ENCODE measurements at regions not wholly inside any gene's neighbourhood (a gene's known extent, or its start where the extent isn't known, plus 50 kb on each side); places are given as distances from the start of the nearest gene placed in this dataset.

DNA sequence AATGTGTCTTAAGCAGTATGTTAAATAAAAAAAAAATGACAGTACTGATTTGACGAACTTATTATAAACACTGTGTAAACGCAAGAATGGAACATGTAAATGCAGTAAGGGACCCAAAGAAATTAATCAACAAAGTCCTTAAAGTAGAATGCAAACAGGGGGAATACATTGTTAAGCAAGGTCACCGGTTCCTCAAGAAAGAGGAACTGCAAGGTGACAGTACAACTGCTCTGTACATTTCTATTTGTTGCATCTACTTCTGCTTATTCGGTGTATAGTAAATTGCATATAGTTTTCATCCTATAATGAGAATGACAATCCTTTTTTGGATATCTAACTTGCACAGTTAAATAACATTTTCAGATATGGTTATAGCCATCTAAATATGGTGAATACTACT lies 387.0 kb upstream of the SEMA3D start:
- DNase-seq (ENCODE audit: low spot score): no peak

- DNase-seq (ENCODE audit: low spot score): no peak
Measured at GRCh38 chr7:85573346-85573745, 386.5 kb upstream of the SEMA3D start.

GRCh38 chr7:85570898-85571297 lies 384.0 kb upstream of the SEMA3D start:
- DNase-seq (ENCODE audit: low spot score): no peak

DNA sequence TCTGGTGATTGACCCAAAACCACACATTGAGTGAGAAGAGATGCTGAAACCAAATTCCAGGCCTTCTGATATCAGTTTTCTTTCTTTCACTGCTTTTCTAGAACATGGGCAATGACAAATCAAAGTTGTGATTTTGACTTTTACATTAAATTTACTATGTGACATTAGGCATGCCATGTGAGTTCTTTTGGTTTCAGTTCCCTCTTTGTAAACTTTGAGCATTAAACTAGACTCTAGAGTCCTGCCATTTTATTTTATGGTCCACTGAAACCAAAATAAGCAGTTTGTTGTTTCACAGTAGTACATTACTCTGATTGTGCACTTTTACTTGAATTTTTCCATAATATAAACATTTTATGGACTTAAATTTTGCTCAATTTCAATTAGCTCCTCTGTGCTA lies 381.1 kb upstream of the SEMA3D start:
- no peak for DNase-seq (ENCODE audit: low spot score)

- DNase-seq (ENCODE audit: low spot score): no peak
Measured at GRCh38 chr7:85566095-85566794, 379.4 kb upstream of the SEMA3D start.

DNA sequence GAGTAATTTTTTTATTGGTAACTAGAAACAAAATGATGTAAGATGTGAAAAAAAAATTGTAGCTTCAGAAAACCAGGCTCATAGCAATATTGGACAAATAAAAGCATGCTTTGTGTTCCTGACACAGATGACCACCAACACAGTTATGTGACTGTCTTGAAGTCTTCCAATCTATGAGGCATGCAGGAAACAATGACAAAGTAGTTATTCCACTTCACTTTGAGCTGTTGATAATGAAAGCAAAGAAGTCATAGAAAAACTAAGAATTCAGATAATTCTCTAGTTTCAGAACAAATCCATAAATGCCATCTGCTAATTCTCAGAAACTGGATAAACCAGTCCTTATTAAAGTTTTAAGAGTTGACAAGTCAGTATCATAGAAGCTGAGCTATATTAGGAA lies 378.4 kb upstream of the SEMA3D start:
- DNase-seq (ENCODE audit: low spot score): no peak

DNA sequence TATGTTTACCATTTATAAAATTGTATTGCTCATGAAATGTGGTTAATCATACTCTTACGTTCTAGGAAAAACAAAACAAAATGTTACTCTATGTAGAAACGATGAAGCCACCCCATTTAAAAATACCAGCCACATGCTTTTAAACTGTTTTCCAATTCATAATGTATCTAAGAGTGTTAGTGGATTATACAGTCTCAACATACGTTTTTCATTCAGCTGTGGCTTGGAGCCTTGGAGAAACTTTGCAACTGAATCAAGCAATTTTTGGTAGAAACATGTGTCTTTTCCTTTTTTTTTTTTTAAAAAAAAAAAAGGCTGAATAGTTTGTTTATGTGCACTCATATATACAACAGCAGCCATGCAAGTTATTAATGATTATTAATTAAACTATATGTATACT lies 378.0 kb upstream of the SEMA3D start:
- DNase-seq (ENCODE audit: low spot score): no peak

- no peak for DNase-seq (ENCODE audit: low spot score)
Measured at GRCh38 chr7:85561706-85562105, 374.9 kb upstream of the SEMA3D start.

- DNase-seq (ENCODE audit: low spot score): no peak
Measured at GRCh38 chr7:85554236-85555178, 367.7 kb upstream of the SEMA3D start.

DNA sequence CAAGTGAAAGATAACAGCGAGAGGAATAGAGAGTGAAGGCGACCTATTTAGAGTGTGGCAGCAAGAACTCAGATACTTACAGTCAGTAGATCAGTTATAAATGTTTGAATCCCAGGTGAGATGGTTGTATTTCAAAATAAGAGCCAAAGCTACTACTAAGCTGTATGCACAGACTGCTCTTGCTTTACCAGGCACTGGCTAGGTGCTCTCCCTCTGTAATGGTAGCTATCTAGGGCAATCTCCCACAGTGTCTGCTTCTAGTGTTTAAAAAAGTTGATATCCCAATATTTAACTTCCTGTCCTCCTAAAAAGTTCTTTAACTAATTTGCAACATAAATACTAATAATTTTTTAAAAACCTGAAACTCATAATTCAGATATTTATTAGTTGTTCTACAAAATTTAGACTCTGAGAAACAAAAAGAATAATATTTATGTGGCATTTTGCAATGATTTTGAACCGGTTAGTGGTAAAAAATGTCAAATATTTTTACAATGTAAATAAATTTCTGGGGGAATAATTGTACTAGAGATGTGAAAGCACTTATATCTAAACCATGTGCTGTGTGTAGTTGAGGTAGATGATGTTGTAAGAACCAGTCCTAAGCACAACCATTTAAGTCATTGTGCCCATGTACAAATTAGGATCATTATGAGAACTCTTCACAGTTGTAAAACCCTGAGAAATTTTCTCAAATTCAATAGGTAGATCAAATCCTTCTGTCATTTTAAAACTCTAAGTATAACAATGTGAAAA lies 349.3 kb upstream of the SEMA3D start:
- DNase-seq (ENCODE audit: low spot score): no peak

DNA sequence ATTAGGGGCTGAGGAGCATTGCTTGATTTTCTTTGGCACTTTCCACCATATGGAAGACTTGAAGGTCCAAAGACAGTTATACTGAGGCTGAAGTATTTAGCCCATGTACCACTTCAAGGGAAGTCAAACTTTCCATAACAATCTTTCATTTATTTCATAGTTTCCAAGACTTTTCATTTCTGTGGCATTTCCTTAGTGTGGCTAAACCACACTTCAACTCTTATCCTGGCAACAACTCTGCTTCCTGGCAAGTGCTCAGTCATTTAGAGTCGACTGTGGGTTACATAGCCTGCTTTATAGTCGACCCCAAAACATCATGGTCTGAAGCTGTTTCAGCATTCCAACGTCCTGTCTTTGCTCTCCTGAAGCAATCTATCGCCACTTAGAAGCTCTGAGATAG lies 343.0 kb upstream of the SEMA3D start:
- DNase-seq (ENCODE audit: low spot score): no peak

GRCh38 chr7:85529201-85529600 lies 342.3 kb upstream of the SEMA3D start:
- DNase-seq (ENCODE audit: low spot score): no peak

- no peak for DNase-seq (ENCODE audit: low spot score)
Measured at GRCh38 chr7:85528581-85528980, 341.7 kb upstream of the SEMA3D start.

DNA sequence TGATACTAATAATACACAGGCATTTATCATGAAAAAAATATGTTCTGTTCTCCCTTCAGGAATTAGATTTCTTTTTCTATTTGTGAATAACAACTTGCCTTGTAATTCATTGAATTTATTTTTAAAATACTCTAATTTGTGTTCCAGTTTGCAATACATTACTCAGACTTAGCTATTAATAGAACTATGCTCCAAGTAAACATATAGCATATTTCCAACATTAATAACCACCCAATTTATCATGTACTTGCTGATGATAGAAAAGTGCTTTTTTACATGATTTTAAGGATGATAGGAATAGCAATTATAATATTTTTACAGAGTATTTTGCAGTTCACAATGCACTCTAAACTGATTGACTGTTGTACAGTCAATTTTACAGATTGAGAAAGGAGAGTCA lies 338.8 kb upstream of the SEMA3D start:
- DNase-seq (ENCODE audit: low spot score): no peak

- no peak for DNase-seq (ENCODE audit: low spot score)
Measured at GRCh38 chr7:85522070-85522469, 335.2 kb upstream of the SEMA3D start.

DNA sequence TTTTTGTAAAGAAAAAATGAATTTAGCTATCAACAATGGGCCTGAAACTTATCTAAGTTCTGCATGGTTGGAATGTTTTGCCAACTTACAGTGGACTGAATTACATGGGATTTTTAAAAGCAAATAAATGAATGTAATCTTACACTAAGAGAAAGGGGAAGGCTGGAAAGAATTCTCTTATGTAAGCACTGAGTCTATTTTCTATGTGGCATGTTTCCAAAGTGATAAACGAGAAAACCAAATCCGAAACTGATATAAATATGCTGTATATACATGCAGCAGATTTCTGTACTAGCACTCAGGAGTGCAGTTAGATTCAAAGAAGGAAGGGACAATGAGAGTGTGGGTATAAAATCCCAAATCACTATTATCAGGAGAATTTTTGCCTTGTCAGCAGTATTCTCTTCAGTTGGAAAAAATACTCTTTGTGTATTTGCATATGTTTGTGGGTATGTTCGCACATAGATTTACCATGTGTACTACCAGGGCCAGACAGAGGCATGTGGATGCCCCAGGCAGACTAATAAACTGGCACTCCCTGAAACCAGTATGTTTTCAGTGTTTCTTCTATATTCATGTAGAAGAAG lies 334.3 kb upstream of the SEMA3D start:
- DNase-seq (ENCODE audit: low spot score): no peak

- no peak for DNase-seq (ENCODE audit: low spot score)
Measured at GRCh38 chr7:85520175-85520574, 333.3 kb upstream of the SEMA3D start.

DNA sequence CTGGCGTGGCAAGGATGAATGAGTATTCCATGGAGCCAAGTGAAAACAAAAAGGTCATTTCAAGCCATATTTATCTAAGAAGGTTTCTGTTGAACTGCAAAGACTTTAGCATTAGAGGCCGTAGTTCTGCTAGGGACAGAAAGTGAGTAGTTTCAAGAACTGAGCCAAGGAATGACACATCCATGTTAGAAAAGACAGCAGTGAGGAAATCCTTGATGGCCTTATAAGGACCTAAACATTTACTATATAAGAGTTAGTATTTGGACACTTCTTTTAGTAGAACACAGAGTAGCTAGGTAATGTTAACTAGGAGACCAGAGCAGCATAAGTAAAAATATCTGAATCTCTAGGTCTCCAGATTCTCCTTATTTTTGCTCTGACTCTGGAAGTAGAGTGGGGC lies 329.8 kb upstream of the SEMA3D start:
- no peak for DNase-seq (ENCODE audit: low spot score)

- no peak for DNase-seq (ENCODE audit: low spot score)
Measured at GRCh38 chr7:85512790-85513189, 325.9 kb upstream of the SEMA3D start.

GRCh38 chr7:85510287-85510686 lies 323.4 kb upstream of the SEMA3D start:
- no peak for DNase-seq (ENCODE audit: low spot score)

DNA sequence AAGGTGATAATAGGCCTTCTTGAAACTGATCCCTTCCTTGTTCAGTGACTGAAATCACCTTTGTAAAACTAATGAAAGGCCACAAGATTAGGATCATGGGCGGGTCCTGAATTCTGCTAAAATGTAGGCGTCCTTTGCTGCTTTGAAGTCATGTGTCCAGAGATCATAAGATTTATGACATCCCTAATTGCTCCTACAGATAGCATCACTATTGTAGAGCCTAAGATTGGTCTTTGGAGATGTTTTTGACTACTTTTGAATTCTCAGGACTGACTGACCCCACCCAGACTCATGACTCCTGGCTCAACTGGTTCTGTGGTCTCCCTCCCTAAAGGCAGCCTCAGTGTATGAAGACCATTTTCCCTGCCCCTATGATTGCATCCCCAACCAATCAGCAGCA lies 322.6 kb upstream of the SEMA3D start:
- no peak for DNase-seq (ENCODE audit: low spot score)

DNA sequence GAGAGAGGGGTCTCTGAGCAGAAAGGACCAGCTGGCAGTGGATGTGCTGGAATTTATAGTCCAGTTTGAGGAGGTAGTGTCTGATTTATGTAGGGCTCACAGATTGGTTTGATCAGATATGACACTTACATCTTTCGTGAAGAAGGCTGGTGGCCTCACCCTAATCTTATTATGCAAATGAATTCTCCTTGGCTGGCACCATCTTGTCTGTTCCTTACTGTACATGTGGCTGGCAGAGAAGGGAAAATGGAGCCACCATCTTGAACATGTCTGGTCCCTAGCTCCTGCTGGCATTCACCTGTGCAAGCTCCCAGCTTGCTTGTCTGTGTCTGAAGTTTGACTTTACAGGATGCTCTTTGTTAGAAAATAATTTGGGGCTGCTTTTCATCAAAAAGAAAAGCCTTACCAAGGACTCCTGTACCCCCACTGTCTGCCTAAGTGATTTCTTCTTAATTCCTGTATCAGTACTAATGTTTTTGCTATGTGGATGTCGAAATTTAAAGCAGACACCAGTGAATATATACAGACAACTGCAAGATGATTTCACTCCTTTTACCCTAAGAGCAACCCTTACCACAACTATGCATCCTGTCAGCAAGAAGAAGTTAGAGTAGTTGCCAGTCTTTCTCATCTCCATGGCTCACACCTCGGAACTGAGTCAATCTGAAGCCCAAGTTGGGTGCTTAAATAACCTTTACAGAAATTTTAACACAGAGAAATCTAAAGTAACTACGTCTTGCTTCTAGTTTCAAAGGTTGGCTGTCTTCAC lies 322.0 kb upstream of the SEMA3D start:
- DNase-seq (ENCODE audit: low spot score): no peak
